ENCODE measurements at regions not wholly inside any gene's neighbourhood (a gene's known extent, or its start where the extent isn't known, plus 50 kb on each side); places are given as distances from the start of the nearest gene placed in this dataset.

GRCh38 chr5:96243862-96244261, 189.2 kb downstream of the PCSK1 start:
- no peak for DNase-seq

- no peak for DNase-seq
These were observed 189.8 kb downstream of the PCSK1 start for GRCh38 chr5:96243203-96243602.

- no peak for DNase-seq
These were observed 190.5 kb downstream of the PCSK1 start for GRCh38 chr5:96242571-96242970.

- no peak for DNase-seq
These were observed 196.2 kb downstream of the PCSK1 start for GRCh38 chr5:96236831-96237230.

- DNase-seq, result no peak
These were observed 197.0 kb downstream of the PCSK1 start for GRCh38 chr5:96236051-96236450.

GRCh38 chr5:96235008-96235910, 197.8 kb downstream of the PCSK1 start:
- no peak for DNase-seq

- no peak for DNase-seq
These were observed 200.4 kb downstream of the PCSK1 start for GRCh38 chr5:96232602-96233001.

GRCh38 chr5:96229188-96229587, 203.9 kb downstream of the PCSK1 start:
- DNase-seq, result no peak

GRCh38 chr5:96228408-96228807, 204.6 kb downstream of the PCSK1 start:
- DNase-seq, result no peak

- DNase-seq, result no peak
These were observed 205.1 kb downstream of the PCSK1 start for GRCh38 chr5:96227957-96228356.

GRCh38 chr5:96226941-96227552, 206.0 kb downstream of the PCSK1 start:
- no peak for DNase-seq

- DNase-seq, result no peak
These were observed 210.9 kb downstream of the PCSK1 start for GRCh38 chr5:96222129-96222528.

GRCh38 chr5:96220610-96221390, 212.2 kb downstream of the PCSK1 start:
- DNase-seq, result no peak

GRCh38 chr5:96219580-96220281, 213.3 kb downstream of the PCSK1 start:
- no peak for DNase-seq

- DNase-seq, result no peak
These were observed 214.4 kb downstream of the PCSK1 start for GRCh38 chr5:96218653-96219052.

- DNase-seq, result no peak
These were observed 218.4 kb downstream of the PCSK1 start for GRCh38 chr5:96214442-96215197.

GRCh38 chr5:96209829-96210228, 223.2 kb downstream of the PCSK1 start:
- DNase-seq, result no peak

- no peak for DNase-seq
These were observed 225.6 kb downstream of the PCSK1 start for GRCh38 chr5:96207420-96207819.

- no peak for DNase-seq
These were observed 229.3 kb downstream of the PCSK1 start for GRCh38 chr5:96203761-96204160.

GRCh38 chr5:96201503-96201902, 231.5 kb downstream of the PCSK1 start:
- DNase-seq, result no peak

GRCh38 chr5:96200641-96201040, 232.4 kb downstream of the PCSK1 start:
- DNase-seq, result no peak

- no peak for DNase-seq
These were observed 233.3 kb downstream of the PCSK1 start for GRCh38 chr5:96199713-96200183.

Data from midbrain (tissue), 1 donor.